A673 (cell line): ENCODE measurements at regions not wholly inside any gene's neighbourhood (a gene's known extent, or its start where the extent isn't known, plus 50 kb on each side); places are given as distances from the start of the nearest gene placed in this dataset.

ENCODE experiments used
- BruUV-seq: library from RNA; stranded (reverse); fragments of 400-500 nt; replicated peaks from 2 replicates; lab custom pipeline; 2021; lab: Mats Ljungman, UMichigan
- CTCF ChIA-PET: fragments of 300-600 bp; sonication (Branson Sonifier 250); formaldehyde crosslinking; loops from one replicate; lab custom pipeline; 2022; ENCODE audit warnings: antibody characterized with exemption; lab: Charles Lee
- POLR2A ChIA-PET: fragments of 300-600 bp; sonication (Branson Sonifier 250); formaldehyde crosslinking; loops from one replicate; lab custom pipeline; 2022; ENCODE audit warnings: antibody characterized with exemption; ENCODE audit not compliant: low non-redundant PET; lab: Charles Lee
- DNase-seq: peaks from one replicate; pipeline ENCODE4 v3.0.0-alpha.2; 2015; ENCODE audit warnings: low spot score
- H3K27ac ChIP-seq: fragments of 200-600 bp; sonication (generic); 2 replicates; pipeline ENCODE4 v1.5.1; 2016; ENCODE audit warnings: mixed run types, low read depth, mild to moderate bottlenecking, mixed read lengths, antibody characterized with exemption, low read length; ENCODE audit not compliant: poor library complexity, severe bottlenecking
- H3K27me3 ChIP-seq: fragments of 200-600 bp; sonication (generic); replicated peaks from 2 replicates; pipeline ENCODE4 v1.6.1; 2017; ENCODE audit warnings: mixed run types, low read depth, mild to moderate bottlenecking, mixed read lengths, antibody characterized with exemption, low read length; ENCODE audit not compliant: insufficient read depth, poor library complexity
- H3K36me3 ChIP-seq: fragments of 200-600 bp; sonication (generic); 2 replicates; pipeline ENCODE4 v1.6.1; 2016; ENCODE audit warnings: mixed run types, mild to moderate bottlenecking, mixed read lengths, antibody characterized with exemption, low read length; ENCODE audit not compliant: insufficient read depth, poor library complexity, severe bottlenecking
- H3K4me1 ChIP-seq: fragments of 200-600 bp; sonication (generic); 2 replicates; pipeline ENCODE4 v1.6.1; 2017; ENCODE audit warnings: mixed run types, mild to moderate bottlenecking, mixed read lengths, antibody characterized with exemption, low read length; ENCODE audit not compliant: insufficient read depth, poor library complexity, severe bottlenecking
- H3K4me3 ChIP-seq: fragments of 200-600 bp; sonication (generic); 2 replicates; pipeline ENCODE4 v1.5.1; 2016; ENCODE audit warnings: low read depth, mixed run types, mild to moderate bottlenecking, mixed read lengths, low read length; ENCODE audit not compliant: poor library complexity, severe bottlenecking
- H3K9me3 ChIP-seq: fragments of 200-600 bp; sonication (generic); 2 replicates; pipeline ENCODE4 v1.6.1; 2016; ENCODE audit warnings: mixed run types, low read depth, mild to moderate bottlenecking, mixed read lengths, antibody characterized with exemption, low read length; ENCODE audit not compliant: poor library complexity, severe bottlenecking
- CTCF ChIP-seq: fragments of 300-800, 200-600 bp; sonication (generic); conservative IDR thresholded peaks from 2 replicates; pipeline ENCODE4 v1.5.1; 2017; ENCODE audit warnings: low read depth, mild to moderate bottlenecking, antibody characterized with exemption, low read length, moderate library complexity, mixed read lengths
- EZH2 ChIP-seq: fragments of 200-600 bp; sonication (generic); IDR thresholded peaks from 2 replicates; pipeline ENCODE4 v1.6.1; 2017; ENCODE audit warnings: borderline replicate concordance, low read depth, mild to moderate bottlenecking, mixed read lengths, antibody characterized with exemption, low read length; ENCODE audit not compliant: poor library complexity, severe bottlenecking
- intact Hi-C: fragments of 100-400 bp; cut with micrococcal nuclease; formaldehyde crosslinking; loops from one replicate; pipeline ENCODE4 v1.10.0; 2022; ENCODE audit not compliant: unreplicated experiment

- intact Hi-C loops = no loop called here
- TF ChIP-seq CTCF = no peak
- no peak for TF ChIP-seq EZH2
- Histone ChIP-seq H3K36me3 (no peaks in the 10 kb centered on the region), H3K4me1 (no peaks in the 10 kb centered on the region), H3K4me3 (no peak overlapping the region), H3K9me3 (no peaks in the 10 kb centered on the region), H3K27ac (no peak overlapping the region), H3K27me3 (peaks cover 9% of the 10 kb centered on the region)
- BruUV-seq = no TSS peak
- ChIA-PET POLR2A (no interaction called here), CTCF (no interaction called here)
- no peak for DNase-seq
Measured at GRCh38 chr18:50468807-50469206, 91.1 kb upstream of the MAPK4 start.

GRCh38 chr18:50469380-50469781 is 90.5 kb upstream of the MAPK4 start:
- Histone ChIP-seq H3K9me3 (no peaks in the 10 kb centered on the region), H3K4me3 (no peak overlapping the region), H3K27ac (no peak overlapping the region), H3K36me3 (no peaks in the 10 kb centered on the region), H3K27me3 (peaks cover 11% of the 10 kb centered on the region), H3K4me1 (no peaks in the 10 kb centered on the region)
- no peak for DNase-seq
- intact Hi-C loops = no loop called here
- ChIA-PET POLR2A (no interaction called here), CTCF (no interaction called here)
- no TSS peak for BruUV-seq
- no peak for TF ChIP-seq EZH2
- TF ChIP-seq CTCF = no peak

GRCh38 chr18:50472941-50473340 is 86.9 kb upstream of the MAPK4 start:
- no peak for TF ChIP-seq EZH2
- no peak for TF ChIP-seq CTCF
- Histone ChIP-seq H3K9me3 (no peaks in the 10 kb centered on the region), H3K27ac (no peak overlapping the region), H3K4me1 (no peaks in the 10 kb centered on the region), H3K36me3 (no peaks in the 10 kb centered on the region), H3K4me3 (no peak overlapping the region), H3K27me3 (peaks cover 17% of the 10 kb centered on the region)
- ChIA-PET CTCF (no interaction called here), POLR2A (no interaction called here)
- intact Hi-C loops = no loop called here
- BruUV-seq = no TSS peak
- no peak for DNase-seq

GRCh38 chr18:50473881-50474280 is 86.0 kb upstream of the MAPK4 start:
- intact Hi-C loops = no loop called here
- Histone ChIP-seq H3K27ac (no peak overlapping the region), H3K4me3 (no peak overlapping the region), H3K9me3 (no peaks in the 10 kb centered on the region), H3K4me1 (no peaks in the 10 kb centered on the region), H3K36me3 (no peaks in the 10 kb centered on the region), H3K27me3 (peaks cover 17% of the 10 kb centered on the region)
- ChIA-PET POLR2A (no interaction called here), CTCF (no interaction called here)
- TF ChIP-seq CTCF (no peak), EZH2 (no peak)
- BruUV-seq = no TSS peak
- DNase-seq = no peak
